GM18861 (cell line): ENCODE measurements at regions not wholly inside any gene's neighbourhood (a gene's known extent, or its start where the extent isn't known, plus 50 kb on each side); places are given as distances from the start of the nearest gene placed in this dataset.
"Not testable (repeated sequence)": the region's sequence is repeated elsewhere in the genome, so short reads cannot be mapped to it uniquely, and the experiment has no call there.

Experiments
- ATAC-seq: cut with Tn5 transposase; IDR thresholded peaks from one replicate; pipeline ENCODE4 v1.9.1; 2021; ENCODE audit not compliant: unreplicated experiment

GRCh38 chr12:68477906-68478305 is 132.8 kb upstream of the RAP1B start:
- ATAC-seq = no peak

- no peak for ATAC-seq
Observed at GRCh38 chr12:68478516-68479260, 132.0 kb upstream of the RAP1B start.

GRCh38 chr12:68479261-68479895 is 131.3 kb upstream of the RAP1B start:
- no peak for ATAC-seq

- no peak for ATAC-seq
Observed at GRCh38 chr12:68479896-68480291, 130.8 kb upstream of the RAP1B start.

GRCh38 chr12:68480526-68480925 is 130.2 kb upstream of the RAP1B start:
- no peak for ATAC-seq

- no peak for ATAC-seq
Observed at GRCh38 chr12:68481181-68481941, 129.3 kb upstream of the RAP1B start.

- ATAC-seq = no peak
Observed at GRCh38 chr12:68482014-68482413, 128.7 kb upstream of the RAP1B start.

- ATAC-seq = peak; percentile 64
Observed at GRCh38 chr12:68482660-68483059, 128.0 kb upstream of the RAP1B start.

GRCh38 chr12:68483592-68484383 is 126.9 kb upstream of the RAP1B start:
- ATAC-seq = no peak

GRCh38 chr12:68484578-68484977 is 126.1 kb upstream of the RAP1B start:
- ATAC-seq = not testable (repeated sequence)

GRCh38 chr12:68486449-68486848 is 124.2 kb upstream of the RAP1B start:
- ATAC-seq = not testable (repeated sequence)

GRCh38 chr12:68487721-68488309 is 122.9 kb upstream of the RAP1B start:
- peak; percentile 91 for ATAC-seq

- ATAC-seq = no peak
Observed at GRCh38 chr12:68489273-68489672, 121.4 kb upstream of the RAP1B start.

GRCh38 chr12:68490476-68490875 is 120.2 kb upstream of the RAP1B start:
- ATAC-seq = no peak

- ATAC-seq = no peak
Observed at GRCh38 chr12:68491204-68491960, 119.3 kb upstream of the RAP1B start.

- ATAC-seq = no peak
Observed at GRCh38 chr12:68495336-68496070, 115.2 kb upstream of the RAP1B start.

- ATAC-seq = no peak
Observed at GRCh38 chr12:68497107-68497506, 113.6 kb upstream of the RAP1B start.

GRCh38 chr12:68497702-68498101 is 113.0 kb upstream of the RAP1B start:
- ATAC-seq = no peak

- ATAC-seq = no peak
Observed at GRCh38 chr12:68498736-68499135, 112.0 kb upstream of the RAP1B start.
